ENCODE measurements at regions not wholly inside any gene's neighbourhood (a gene's known extent, or its start where the extent isn't known, plus 50 kb on each side); places are given as distances from the start of the nearest gene placed in this dataset.

DNA sequence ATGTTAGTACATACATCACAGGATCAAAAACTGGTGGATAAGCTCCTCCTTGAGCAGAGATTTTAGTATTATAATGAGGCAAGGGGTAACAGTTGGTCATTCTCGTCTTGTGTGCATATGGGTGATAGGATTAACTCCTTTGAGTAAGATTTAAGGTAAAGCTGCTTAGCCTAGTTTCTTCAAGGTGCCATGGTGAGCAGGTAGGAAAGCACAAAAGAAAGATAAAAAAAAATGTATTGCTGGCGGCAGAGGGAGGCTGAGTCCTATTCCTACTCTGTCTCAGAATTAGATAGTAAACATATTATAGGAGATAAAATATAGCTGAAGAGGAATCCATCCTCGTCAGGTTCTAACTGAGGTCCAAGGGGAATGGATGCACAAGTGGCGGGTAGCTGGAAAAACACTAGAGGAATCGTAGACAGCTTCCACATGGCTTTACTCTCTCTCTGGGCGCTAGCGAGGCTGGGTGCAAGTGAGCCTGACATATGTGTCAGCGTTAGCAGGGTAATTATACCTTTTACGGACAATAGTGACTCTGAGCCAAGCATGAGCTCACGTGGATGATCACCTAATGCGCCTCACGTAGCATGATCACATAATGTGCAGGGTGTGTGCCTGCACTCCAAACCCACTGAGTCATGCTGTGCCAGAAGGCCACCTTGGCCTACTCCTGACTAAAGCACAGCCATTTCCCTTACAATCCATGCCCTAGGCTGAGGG, 734.3 kb upstream of the MIR17HG start:
- H3K4me1 ChIP-seq (ENCODE audit: insufficient read depth), result no peaks in the 10 kb centered on the region
- no peak overlapping the region for H3K4me3 ChIP-seq
- no peaks in the 10 kb centered on the region for H3K36me3 ChIP-seq
- no peak for TF ChIP-seq POLR2A (IDR thresholded peaks at IDR 0.05)
- TF ChIP-seq, protein P1, sequence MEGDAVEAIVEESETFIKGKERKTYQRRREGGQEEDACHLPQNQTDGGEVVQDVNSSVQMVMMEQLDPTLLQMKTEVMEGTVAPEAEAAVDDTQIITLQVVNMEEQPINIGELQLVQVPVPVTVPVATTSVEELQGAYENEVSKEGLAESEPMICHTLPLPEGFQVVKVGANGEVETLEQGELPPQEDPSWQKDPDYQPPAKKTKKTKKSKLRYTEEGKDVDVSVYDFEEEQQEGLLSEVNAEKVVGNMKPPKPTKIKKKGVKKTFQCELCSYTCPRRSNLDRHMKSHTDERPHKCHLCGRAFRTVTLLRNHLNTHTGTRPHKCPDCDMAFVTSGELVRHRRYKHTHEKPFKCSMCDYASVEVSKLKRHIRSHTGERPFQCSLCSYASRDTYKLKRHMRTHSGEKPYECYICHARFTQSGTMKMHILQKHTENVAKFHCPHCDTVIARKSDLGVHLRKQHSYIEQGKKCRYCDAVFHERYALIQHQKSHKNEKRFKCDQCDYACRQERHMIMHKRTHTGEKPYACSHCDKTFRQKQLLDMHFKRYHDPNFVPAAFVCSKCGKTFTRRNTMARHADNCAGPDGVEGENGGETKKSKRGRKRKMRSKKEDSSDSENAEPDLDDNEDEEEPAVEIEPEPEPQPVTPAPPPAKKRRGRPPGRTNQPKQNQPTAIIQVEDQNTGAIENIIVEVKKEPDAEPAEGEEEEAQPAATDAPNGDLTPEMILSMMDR (IDR thresholded peaks at IDR 0.05), result no peak
- no peak for TF ChIP-seq EP300 (IDR thresholded peaks at IDR 0.05)
- no peak for DNase-seq
- no peaks in the 10 kb centered on the region for H3K9me3 ChIP-seq
- intact Hi-C loops (cut with DNase I), result no loop called here
- no peak overlapping the region for H3K27ac ChIP-seq
- H3K27me3 ChIP-seq, result no peaks in the 10 kb centered on the region
- 94 to 97% (median 94%) methylated on average over 12 of the region's 12 CpGs for WGBS, 3 donors

DNA sequence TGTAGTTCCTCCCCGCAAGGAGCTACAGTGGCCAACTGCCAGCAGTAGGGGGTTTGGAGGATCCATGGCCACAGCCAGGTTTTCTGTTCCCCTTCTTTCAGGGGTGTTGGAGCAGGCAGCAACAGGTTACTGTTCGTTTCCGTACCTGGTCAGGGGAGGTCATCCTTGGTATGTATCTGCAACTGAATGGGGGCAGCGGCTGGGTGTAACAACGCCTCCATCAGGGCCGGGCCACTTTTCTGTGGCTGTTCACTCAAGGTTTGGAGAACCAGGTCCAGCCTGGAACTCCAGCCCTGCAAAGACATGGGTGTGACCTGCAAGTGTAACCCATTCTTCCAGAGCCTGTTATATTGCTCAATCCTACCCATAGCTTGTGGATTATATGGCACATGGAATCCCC, 732.3 kb upstream of the MIR17HG start:
- TF ChIP-seq POLR2A (IDR thresholded peaks at IDR 0.05), result no peak
- TF ChIP-seq, protein P1 (IDR thresholded peaks at IDR 0.05), result no peak
- TF ChIP-seq EP300 (IDR thresholded peaks at IDR 0.05), result no peak
- Histone ChIP-seq H3K36me3 (no peaks in the 10 kb centered on the region), H3K4me1 (ENCODE audit: insufficient read depth) (no peaks in the 10 kb centered on the region), H3K27ac (no peak overlapping the region), H3K9me3 (no peaks in the 10 kb centered on the region), H3K27me3 (no peaks in the 10 kb centered on the region), H3K4me3 (no peak overlapping the region)
- no peak for DNase-seq
- intact Hi-C loops (cut with DNase I), result loop anchor here in 1 of 4 donors (1.0 kb wide), 1 partner anchor 17 kb away; no protein-coding TSS in a partner anchor
- WGBS, 3 donors, result 91 to 96% (median 94%) methylated on average over 6 of the region's 6 CpGs

DNA sequence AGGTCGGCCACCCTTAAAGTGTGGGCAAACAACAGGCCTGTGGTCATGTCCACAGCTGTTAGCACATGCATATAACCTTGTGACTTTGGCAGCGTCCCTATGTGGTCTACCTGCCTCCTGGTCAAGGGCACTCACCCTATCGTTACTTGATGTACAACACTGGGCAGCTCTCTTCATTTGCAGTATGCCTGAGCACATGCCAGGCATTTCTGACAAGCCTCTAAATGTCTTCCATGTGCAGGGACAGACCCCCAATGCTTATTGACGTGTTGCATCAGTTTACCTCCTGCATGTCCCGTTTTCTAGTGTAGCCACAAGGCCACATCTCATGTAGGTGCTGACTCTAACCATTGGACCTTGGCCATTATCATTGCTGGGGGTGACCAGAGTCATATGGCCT, 731.7 kb upstream of the MIR17HG start:
- no peak for DNase-seq
- H3K27ac ChIP-seq, result no peak overlapping the region
- no peaks in the 10 kb centered on the region for H3K36me3 ChIP-seq
- no peak for TF ChIP-seq POLR2A (IDR thresholded peaks at IDR 0.05)
- TF ChIP-seq, protein P1 (IDR thresholded peaks at IDR 0.05), result no peak
- TF ChIP-seq EP300 (IDR thresholded peaks at IDR 0.05), result no peak
- no peaks in the 10 kb centered on the region for H3K9me3 ChIP-seq
- WGBS, 3 donors, result 85 to 98% (median 91%) methylated on average over 5 of the region's 5 CpGs
- intact Hi-C loops (cut with DNase I), result loop anchor here in 1 of 4 donors (1.0 kb wide), 1 partner anchor 17 kb away; no protein-coding TSS in a partner anchor
- H3K4me1 ChIP-seq (ENCODE audit: insufficient read depth), result no peaks in the 10 kb centered on the region
- H3K4me3 ChIP-seq, result no peak overlapping the region
- no peaks in the 10 kb centered on the region for H3K27me3 ChIP-seq

GRCh38 chr13:90618133-90618532, 729.4 kb upstream of the MIR17HG start:
- Histone ChIP-seq H3K9me3 (no peaks in the 10 kb centered on the region), H3K36me3 (no peaks in the 10 kb centered on the region), H3K4me1 (ENCODE audit: insufficient read depth) (no peaks in the 10 kb centered on the region), H3K27ac (no peak overlapping the region), H3K27me3 (no peaks in the 10 kb centered on the region), H3K4me3 (no peak overlapping the region)
- WGBS, 3 donors, result 90 to 97% (median 97%) methylated on average over 2 of the region's 2 CpGs
- no peak for DNase-seq
- intact Hi-C loops (cut with DNase I), result no loop called here
- TF ChIP-seq, protein P1 (IDR thresholded peaks at IDR 0.05), result no peak
- TF ChIP-seq EP300 (IDR thresholded peaks at IDR 0.05) (no peak), POLR2A (IDR thresholded peaks at IDR 0.05) (no peak)

Measured in ovary (tissue), 7 donors.